ENCODE measurements at regions not wholly inside any gene's neighbourhood (a gene's known extent, or its start where the extent isn't known, plus 50 kb on each side); places are given as distances from the start of the nearest gene placed in this dataset.

- TF ChIP-seq, protein P1, sequence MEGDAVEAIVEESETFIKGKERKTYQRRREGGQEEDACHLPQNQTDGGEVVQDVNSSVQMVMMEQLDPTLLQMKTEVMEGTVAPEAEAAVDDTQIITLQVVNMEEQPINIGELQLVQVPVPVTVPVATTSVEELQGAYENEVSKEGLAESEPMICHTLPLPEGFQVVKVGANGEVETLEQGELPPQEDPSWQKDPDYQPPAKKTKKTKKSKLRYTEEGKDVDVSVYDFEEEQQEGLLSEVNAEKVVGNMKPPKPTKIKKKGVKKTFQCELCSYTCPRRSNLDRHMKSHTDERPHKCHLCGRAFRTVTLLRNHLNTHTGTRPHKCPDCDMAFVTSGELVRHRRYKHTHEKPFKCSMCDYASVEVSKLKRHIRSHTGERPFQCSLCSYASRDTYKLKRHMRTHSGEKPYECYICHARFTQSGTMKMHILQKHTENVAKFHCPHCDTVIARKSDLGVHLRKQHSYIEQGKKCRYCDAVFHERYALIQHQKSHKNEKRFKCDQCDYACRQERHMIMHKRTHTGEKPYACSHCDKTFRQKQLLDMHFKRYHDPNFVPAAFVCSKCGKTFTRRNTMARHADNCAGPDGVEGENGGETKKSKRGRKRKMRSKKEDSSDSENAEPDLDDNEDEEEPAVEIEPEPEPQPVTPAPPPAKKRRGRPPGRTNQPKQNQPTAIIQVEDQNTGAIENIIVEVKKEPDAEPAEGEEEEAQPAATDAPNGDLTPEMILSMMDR (IDR thresholded peaks at IDR 0.05): peak in 2 of 3 experiments; percentile 15 to 17
- TF ChIP-seq POLR2A (IDR thresholded peaks at IDR 0.05; ENCODE audit: low read depth) (no peak), EP300 (IDR thresholded peaks at IDR 0.05) (no peak)
Observed at GRCh38 chr14:86654558-86655184, 1124.7 kb downstream of the FLRT2 start.
